Inferior parietal cortex (tissue), 1 donor: ENCODE measurements at regions not wholly inside any gene's neighbourhood (a gene's known extent, or its start where the extent isn't known, plus 50 kb on each side); places are given as distances from the start of the nearest gene placed in this dataset.

Experiments used
- DNase-seq: peaks from one replicate; pipeline ENCODE4 v3.0.0-alpha.2; 2016; ENCODE audit errors: extremely low spot score

GRCh38 chr14:101706509-101707067, 54.9 kb upstream of the PPP2R5C start:
- DNase-seq = no peak

- peak; percentile 94 for DNase-seq
These were observed 54.3 kb upstream of the PPP2R5C start for GRCh38 chr14:101707068-101707842.

GRCh38 chr14:101707863-101708620, 53.5 kb upstream of the PPP2R5C start:
- no peak for DNase-seq

- DNase-seq = no peak
These were observed 52.5 kb upstream of the PPP2R5C start for GRCh38 chr14:101708853-101709532.

- no peak for DNase-seq
These were observed 52.0 kb upstream of the PPP2R5C start for GRCh38 chr14:101709533-101709881.

GRCh38 chr14:101709962-101710931, 51.3 kb upstream of the PPP2R5C start:
- DNase-seq = peak; percentile 18

- no peak for DNase-seq
These were observed 50.3 kb upstream of the PPP2R5C start for GRCh38 chr14:101711041-101711856.
